ENCODE measurements at regions not wholly inside any gene's neighbourhood (a gene's known extent, or its start where the extent isn't known, plus 50 kb on each side); places are given as distances from the start of the nearest gene placed in this dataset.
"Not testable (repeated sequence)": the region's sequence is repeated elsewhere in the genome, so short reads cannot be mapped to it uniquely, and the experiment has no call there.

DNA sequence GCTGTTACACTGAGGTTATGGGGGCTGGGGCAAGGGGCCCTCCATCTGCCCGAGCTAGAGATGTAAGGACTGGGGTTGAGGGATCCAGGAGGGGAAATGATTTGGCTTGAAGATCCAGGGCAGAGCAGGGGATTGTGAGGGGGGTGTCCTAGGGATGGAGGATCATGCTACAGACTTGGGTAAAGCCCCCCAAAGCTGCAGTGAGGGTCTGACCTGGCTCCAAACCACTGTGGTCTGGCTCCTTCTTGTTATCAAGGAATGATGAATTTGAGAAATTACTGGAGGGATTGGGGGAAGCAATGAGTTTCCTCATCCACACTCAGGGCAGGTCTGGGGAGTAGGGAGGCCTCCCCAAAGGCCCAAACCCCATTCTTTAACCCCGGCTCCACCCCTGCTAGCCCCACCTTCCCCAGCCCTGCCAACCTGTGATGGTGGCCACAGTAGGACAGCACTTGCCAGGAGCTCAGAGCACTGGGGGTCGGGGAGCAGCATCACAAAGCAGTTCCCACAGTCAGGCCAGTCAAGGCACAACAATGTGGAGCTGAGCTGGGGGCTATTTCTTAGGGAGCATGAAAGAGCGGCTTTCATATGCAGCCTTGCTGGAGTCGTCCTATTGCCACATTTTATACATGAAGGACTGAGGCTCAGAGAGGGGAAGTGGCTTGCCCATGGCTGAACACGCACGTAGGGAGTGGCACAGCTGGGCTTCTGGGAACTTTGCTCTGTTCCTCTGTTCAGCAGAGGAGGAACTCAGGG lies 165.5 kb downstream of the EFNB1 start:
- DNase-seq, result no peak

DNA sequence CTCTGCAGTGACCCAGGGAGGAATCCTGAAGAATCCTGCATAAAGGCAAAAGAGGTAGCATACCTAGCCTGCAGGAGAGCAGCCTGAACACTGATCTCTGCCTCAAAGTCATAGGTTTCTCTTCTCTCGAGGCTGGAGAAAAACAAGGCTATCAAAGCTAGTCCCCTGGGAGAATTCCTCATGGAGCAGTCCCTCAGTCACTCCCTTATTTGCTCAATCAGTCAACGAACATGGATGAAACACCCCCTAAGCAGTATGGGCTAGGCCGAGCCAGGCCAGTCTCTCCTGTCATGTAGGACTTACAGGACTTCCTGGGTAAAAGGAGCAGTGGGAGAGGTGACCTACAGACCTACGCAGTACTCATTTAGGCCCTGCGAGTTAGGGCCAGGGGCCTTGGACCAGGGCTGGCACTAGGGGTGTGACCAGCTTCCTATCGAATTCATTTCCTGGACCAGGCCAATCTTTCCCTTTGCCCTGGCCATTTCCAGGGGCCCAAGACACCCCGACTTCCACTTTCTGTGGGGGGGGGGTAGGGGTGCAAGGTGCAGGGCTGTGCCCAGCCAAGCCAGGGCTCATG lies 164.1 kb downstream of the EFNB1 start:
- no peak for DNase-seq

DNA sequence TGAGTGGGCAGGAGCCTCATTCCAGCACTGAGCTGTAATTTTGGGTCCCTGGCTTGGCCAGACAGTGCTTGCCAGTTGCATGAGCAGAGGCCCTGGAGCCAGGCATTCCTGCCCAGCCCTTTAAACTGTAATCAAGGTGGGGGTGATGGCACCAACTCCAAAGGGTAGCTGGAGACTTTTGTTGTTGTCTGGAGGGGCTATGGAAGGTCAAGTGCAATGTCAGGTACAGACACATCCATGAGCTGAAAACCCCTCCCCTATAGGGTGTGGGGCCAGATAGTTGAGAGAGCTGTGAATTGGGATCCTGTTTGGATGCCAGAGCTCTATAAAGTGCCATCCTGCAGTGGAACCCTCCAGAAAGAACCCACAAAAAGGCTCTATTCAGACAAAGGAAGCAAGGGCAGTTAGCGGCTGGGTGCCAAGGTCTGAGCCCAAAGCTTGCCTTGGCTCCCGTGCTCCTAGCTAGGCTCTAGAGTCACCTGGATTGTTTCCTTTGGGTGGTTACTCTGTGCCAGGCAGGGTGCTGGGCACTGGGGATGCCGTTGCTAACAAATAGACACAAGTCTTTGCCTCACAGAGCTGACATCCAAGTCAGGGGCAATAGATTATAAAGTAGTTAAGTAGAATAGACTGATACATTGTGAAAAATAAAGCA lies 163.0 kb downstream of the EFNB1 start:
- no peak for DNase-seq

DNA sequence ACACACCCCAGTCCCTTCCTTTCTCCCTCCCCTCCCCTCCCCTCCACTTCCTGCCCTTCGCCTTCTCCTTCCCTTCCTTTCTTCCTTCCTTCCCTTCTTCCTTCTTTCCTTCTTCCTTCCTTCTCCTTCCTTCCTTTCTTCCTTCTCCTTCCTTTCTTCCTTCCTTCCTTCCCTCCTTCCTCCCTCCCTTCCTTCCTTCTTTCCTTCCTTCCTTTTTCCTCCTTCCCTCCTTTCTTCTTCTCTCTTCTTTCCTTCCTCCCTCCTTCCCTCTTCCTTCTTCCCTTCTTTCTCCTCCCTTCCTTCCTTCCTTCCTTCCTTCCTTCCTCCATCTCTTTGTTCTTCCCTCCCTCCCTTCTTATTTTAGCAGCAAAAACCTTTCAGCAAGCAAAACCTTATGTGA lies 162.1 kb downstream of the EFNB1 start:
- no peak for DNase-seq

DNA sequence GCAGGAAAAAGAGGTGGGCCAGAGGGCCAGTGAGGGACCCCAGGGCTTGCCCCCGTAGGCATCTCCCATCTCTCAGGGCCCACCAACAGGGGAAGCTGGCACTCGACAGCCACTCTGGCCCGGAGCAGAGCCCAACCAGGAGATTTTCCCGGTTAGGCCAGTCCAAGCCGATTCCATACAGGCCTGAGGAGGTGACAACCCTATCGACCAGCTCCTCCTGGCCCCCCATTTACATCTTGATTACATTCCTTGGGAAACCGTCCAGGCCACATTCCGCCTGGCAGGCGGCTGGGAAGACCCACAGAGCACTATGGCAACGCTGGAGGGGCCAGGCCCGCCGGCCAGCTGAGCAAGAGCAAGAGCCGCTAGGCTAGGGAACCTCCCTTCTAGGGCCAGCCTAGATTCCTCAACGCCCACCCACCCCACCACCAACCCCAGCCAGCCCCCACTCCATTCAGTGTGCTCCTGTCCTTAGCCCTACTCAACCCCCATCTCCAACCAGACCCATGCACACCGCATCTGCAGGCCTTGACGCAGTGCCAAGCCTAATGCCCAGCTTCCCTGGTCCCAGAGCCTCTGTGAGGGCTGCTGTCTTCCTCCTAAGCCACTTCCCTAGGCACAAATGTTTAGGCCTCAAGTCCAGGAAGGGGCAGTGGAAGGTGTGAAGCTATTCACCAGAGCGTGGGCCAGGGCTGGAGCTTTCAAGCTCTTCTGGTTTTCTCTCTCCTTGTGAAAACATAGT lies 161.2 kb downstream of the EFNB1 start:
- DNase-seq, result no peak

DNA sequence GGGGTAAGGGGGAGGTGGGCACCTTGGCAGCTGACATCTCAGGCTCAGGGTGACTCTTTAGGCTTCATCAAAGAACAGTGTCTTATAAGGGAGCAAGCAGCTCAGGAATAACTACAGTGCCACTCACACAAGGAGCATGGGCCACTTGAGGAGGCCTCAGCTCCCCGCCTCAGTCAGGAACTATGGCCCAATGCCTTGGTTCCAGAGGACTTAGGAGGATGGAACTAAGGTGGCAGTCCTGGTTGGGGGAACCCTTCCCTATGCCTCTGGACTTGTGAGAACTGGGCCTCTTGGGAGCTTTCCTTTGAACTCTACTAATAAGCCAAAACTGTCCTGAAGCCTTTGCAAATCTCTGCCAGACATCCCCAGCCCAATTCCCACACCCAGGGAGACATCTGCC lies 160.6 kb downstream of the EFNB1 start:
- DNase-seq, result no peak

DNA sequence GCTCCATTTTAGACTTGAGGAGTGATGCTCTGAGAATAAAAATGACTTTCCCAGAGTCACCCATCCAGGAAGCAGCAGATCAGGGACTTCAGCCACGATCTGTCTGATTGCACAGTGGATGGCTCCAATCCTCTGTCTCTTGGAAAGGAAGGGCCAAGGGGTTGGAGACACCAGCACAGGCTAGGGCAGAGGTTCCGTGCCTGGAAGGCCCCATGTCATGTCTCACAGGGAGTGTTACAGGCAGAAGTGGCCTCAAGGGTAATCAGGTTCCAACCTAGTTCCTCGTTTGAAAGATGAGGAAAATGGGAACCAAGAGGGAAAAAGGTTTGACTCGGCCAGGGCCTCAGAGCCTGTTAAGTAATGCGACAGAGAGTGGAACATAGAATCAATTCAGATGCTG lies 160.0 kb downstream of the EFNB1 start:
- DNase-seq, result no peak

DNA sequence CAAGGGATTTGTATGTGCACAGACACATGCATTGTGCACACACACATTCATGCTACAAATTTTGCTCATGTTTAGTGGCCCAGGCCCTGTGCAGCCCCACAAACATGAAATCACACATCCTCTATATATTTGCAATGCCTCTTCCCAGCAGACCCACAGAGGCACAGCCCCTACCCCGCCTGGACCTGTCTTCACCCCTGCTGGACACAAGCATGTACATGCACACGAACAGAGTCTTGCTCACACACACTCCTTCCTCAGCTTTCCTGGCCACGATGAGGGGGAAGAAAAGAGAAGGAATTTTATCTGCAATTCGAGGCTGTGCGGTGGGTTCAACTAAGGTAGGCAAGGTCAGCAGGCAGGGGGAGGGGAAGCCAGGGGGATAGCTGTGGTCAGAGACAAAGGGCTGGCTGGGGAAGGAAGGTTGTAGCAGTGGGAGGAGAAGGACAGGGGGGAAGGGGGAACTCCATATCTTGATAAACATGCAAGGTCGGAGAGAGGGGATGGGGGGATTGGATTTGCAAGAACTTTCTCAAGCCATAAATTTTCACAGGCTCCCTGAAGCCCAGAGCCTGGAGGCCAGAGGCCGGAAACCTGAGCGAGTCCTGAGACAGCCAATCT lies 156.4 kb downstream of the EFNB1 start:
- no peak for DNase-seq

DNA sequence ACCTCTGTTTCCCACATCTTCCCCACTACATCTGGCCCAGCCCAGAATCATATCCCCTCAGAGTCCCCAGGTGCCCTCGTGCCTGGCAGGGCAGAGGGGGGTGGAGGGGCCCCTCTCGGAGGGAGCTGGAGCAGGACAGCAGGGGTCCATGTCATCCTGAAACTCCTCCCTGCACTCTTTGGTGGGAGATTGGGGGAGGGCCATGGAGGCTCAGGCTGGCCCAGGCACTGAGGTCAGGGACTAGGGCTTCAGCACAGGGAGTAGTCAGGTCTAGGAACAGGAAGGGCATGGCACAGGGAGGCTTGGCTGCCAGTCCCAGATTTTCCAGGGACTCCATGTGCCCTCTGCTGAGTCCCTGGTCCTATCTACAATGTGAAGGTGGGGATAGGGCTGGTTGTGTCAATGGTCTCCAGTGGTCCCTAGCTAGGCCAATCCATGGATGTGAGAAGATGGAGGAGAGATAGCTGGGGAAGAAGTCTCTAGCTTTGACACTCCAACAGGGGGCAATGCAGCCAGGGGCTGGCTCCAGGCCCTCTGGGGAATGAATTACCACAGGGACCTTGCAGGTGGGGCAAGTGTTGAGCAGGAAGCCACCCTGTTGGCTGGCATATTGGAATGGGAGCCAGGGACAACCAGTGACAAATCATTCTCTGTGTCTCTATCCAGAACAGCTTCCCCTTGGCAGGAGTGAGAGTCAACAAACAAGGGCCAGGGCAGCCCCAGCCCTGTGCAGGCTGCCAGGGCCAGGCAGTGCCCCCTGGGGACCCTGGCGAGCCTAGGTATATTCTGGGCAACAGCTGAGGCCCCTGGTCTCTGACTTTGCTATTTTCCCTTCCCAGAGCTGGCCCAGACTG lies 154.4 kb downstream of the EFNB1 start:
- no peak for DNase-seq

DNA sequence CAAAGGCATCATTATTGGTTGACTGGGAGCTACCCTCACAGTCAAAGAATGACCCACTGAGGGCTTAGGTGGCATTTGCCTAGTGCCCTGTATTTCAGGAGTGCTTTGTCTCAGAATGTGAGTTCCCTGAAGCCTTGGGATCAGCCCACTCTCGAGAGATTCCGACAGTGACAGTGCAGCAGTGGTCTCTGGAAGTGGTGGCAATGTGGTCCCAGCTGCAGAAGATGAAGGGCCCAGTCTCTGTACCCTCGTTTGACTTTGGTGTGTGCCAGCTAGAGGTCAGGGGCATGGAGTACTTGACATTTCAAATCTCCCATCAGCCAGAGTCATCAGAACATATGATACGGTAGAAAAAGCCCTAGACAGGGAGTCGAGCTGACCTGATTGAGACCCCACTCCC lies 153.7 kb downstream of the EFNB1 start:
- DNase-seq, result no peak

DNA sequence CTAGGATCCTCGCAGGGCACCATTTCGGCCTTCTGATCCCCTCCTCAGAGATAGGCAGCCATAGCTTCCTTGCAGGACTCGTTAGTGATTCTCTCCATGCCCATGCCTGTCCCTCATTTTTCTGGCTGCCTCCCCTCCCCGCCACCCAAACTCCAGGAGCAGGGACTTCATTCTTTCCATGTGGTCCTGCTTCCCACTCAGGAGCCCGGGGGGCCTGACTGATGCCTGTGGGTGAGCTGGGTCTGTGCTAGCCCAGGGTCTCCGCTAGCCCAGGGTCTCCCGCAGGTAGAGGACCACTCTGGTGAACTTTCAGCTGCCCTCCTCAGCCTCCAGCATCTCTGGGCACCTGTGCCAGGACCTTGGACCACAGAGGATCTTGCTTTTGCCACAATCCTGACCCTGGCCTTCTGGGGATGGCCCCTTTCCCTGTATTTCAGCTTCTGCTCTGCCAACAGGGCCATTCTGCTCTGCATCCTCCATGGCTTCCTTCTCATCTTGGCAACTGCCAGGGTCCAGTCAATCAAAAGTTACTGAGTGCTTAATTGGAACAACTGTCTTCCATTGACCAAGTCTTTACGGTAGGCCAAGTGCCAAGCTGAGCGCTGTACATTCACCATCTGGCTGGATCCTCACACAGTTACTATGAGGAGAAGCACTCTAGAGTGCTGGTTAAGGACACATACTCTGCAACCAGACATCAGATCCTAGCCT lies 152.2 kb downstream of the EFNB1 start:
- no peak for DNase-seq

DNA sequence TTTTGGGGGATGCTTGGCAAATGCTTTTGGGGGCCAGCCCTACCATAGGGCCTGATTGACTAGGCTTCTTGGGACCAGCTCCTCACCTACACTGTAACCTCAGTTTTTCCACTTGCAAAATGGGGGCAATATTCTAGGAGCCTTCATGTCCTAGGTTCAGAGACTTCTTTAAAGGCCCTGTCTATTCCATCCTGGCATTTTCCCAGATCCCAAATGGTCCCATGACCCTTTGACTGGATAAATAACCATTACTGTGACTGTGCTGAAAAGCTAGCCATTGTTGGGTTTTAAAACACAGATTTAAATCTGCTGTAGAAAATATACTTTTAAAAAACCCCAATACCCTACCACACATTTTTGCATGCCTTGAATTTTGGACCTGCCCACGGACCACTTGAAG lies 149.8 kb downstream of the EFNB1 start:
- DNase-seq, result no peak

DNA sequence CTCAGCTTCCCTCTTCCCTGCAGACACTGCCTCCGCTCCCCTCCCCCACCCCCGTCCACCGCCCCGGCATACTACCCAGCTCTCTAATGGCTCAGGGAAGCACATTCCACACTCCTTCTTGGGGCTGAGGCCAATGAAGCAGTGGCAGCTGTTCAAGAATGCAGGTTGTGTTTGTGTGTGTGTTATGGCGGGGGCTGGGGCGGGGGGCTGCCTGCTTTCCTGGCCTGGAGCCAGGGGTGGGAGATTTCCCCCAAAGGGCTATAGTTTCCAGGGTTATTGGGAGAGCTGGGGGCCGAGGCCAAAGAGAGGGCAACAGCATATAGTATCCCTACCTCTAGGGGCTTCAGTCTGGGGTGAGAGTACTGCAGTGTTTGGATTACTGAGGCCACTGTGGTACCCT lies 149.4 kb downstream of the EFNB1 start:
- DNase-seq, result no peak

DNA sequence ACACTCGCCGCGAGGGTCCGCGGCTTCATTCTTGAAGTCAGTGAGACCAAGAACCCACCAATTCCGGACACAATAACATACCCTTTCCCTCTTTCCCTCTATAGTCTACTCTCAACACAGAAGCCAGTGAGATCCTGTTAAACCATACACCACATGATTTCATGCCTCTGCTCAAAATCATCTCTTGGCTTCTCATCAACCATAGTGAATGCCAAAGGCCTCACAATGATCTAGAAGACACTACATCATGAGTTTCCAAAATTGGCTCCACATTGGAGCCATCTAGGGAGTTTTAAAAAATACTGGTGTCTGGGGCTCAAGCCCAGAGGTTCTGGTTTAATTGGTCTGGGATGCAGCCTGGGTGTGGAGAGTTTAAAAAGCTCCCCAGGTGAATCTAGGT lies 124.5 kb downstream of the EFNB1 start:
- DNase-seq, result no peak

DNA sequence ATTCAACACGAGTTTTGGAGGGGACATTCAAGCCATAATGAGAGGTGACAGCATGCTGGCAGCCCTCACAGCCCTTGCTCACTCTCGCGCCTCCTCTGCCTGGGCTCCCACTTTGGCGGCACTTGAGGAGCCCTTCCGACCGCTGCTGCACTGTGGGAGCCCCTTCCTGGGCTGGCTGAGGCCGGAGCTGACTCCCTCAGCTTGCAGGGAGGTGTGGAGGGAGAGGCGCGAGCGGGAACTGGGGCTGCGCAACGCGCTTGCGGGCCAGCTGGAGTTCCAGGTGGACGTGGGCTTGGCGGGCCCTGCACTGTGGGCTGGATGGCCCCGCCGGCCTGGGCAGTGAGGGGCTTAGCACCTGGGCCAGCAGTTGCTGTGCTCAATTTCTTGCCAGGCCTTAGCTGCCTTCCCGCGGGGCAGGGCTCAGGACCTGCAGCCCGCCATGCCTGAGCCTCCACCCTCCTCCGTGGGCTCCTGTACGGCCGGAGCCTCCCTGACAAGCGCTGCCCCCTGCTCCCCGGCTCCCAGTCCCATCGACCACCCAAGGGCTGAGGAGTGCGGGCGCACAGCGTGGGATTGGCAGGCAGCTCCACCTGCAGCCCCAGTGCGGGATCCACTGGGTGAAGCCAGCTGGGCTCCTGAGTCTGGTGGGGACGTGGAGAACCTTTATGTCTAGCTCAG lies 123.3 kb downstream of the EFNB1 start:
- DNase-seq, result not testable (repeated sequence)

DNA sequence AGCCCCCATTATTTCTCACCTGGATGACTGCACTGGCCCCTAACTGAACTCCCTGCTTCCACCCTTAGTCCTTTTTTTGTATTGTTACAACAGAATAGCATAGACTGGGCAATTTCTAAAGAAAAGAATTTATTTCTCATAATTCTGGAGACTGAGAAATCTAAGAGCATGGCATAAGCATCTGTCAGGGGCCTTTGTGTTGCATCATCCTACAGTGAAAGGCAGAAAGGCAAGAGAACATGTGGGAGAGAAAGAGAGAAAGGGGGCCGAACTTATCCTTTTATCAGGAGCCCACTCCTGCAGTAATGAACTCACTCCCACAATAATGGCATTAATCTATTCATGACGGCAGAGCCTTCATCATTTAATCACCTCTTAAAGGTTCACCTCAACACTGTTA lies 122.1 kb downstream of the EFNB1 start:
- DNase-seq, result no peak

DNA sequence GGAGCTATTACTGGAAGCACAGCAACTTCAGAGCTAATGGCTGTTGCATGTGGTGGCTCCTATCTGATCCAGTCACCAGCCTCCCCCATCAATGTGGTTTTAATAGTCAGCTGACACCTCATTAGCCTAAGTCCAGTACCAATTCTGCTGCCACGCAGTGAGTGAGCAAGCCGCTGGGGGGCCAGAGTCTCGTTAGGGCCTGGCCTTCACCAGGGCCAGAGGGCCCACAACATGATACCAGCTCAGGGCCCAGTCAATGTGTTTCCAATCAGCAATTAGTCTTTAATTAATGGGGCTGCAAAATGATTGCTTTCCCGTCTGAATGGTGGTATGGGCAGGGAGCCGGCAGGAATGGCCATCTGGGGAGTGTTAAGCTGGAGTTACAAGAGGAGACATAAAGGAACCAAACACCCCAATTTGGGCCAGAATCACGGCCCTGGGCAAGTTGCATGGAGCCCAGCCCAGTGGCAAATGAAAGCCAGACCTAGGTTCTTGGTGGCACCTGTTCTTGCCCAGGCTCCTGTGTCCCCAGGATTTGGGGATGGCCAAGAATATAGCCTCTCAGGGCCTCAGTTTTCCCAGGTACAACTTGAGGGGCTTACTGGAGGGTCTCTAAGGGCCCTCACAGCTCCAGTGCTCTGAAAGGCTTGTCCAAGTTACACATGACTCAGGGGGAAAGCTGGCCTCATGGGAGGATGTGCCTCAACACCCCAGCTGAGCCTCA lies 119.2 kb downstream of the EFNB1 start:
- DNase-seq, result no peak

DNA sequence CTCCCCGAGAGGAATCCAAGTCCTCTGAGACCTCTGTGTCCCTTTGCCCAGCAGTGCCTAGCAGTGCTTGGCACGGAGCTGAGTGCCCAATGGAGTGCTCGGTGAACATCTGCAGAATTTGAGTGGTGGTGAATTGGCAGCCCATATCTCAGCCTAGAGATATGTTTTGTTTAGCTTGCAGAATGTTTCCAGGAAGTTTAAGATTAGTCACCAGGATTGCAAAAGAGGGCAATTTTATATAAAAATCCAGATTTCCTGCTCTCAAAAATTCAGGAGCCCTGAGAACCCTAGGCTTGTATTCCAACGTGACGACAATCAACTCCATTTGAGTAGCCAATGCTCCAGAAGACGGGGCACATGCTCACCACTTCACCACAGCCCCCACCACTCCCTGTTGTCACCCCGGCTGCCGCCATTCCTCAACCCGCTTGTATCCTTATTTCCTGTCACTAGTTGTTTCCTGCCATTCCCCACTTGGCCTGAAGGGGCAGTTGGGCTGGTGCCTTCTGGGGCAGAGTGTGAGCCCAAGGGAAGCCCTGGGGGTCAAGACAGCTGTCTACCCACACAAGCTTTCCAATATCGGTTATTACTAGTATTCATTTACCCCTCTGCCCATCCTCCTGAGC lies 116.9 kb downstream of the EFNB1 start:
- peak; percentile 36 for DNase-seq

DNA sequence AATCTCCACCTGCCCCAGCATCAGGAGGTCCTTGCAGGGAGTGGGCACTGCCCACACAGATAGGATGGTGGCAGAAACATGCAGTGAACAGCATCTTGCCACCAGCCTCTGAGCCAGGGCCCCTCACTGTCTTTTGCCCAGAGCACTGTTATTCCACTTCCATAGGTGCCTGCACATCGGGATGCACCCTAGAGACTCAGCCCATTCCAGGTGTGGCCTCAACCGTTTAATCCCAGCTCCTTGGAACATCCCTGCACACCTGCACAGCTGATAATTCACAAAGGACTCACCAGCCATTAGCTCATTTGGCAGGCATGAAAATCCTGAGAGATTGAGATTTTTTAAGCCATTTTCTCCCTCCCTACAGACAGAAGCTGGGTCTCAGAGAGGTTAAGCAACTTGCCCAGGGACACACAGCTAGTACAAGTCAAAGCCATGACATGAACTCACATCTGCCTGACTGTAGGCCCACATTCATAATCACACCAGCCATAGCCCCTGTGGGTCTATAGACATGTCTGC lies 116.3 kb downstream of the EFNB1 start:
- no peak for DNase-seq

DNA sequence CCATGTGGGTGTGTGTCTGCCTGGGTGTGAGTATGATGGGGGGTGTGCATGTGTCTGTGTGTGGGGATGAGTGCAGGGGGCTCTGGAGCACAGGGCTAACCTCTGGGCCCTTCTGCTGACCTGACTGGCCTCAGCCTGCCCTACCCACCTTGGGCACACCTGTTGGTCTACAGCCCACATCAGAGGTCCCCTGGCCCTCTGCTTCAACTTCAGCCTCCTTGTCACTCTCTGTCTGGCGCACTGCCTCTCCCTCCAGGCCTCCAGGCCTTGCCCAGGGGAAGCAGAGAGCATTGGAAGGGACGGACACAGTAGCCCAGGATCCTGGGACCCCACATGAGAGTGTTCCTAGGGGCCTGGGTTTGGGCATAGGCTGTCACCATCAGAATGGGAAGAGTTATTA lies 115.4 kb downstream of the EFNB1 start:
- no peak for DNase-seq

Data from NCI-H82 (cell line).